Memory B cell (primary cell): ENCODE measurements at regions not wholly inside any gene's neighbourhood (a gene's known extent, or its start where the extent isn't known, plus 50 kb on each side); places are given as distances from the start of the nearest gene placed in this dataset.
A peak's percentile ranks its signal among the peaks of the same experiment; 100 is the strongest.
"Not testable (repeated sequence)": the region's sequence is repeated elsewhere in the genome, so short reads cannot be mapped to it uniquely, and the experiment has no call there.

Experiments used
- ATAC-seq: fragments of 150-1000 bp; cut with Tn5 transposase; 2 replicates; pipeline ENCODE4 v1.10.0; 2021; ENCODE audit warnings: low read depth, mild to moderate bottlenecking, moderate library complexity
- DNase-seq, 2 donors: peaks; one replicate each; pipeline ENCODE4 v3.0.0; 2022; ENCODE audit warnings: low spot score in 2 of 2
- H3K27ac Mint-ChIP-seq: one replicate; pipeline ENCODE4 v1.8.0; 2022; ENCODE audit warnings: mild to moderate bottlenecking, moderate library complexity, mixed read lengths
- H3K27me3 Mint-ChIP-seq: one replicate; pipeline ENCODE4 v1.8.0; 2022; ENCODE audit warnings: mixed read lengths
- H3K36me3 Mint-ChIP-seq: one replicate; pipeline ENCODE4 v1.8.0; 2022; ENCODE audit warnings: mild to moderate bottlenecking, mixed read lengths
- H3K4me1 Mint-ChIP-seq: one replicate; pipeline ENCODE4 v1.8.0; 2022; ENCODE audit warnings: mixed read lengths
- H3K4me3 Mint-ChIP-seq: one replicate; pipeline ENCODE4 v1.8.0; 2022; ENCODE audit warnings: mild to moderate bottlenecking, moderate library complexity, mixed read lengths
- H3K9me3 Mint-ChIP-seq: one replicate; pipeline ENCODE4 v1.8.0; 2022; ENCODE audit warnings: mixed read lengths

GRCh38 chr2:43075054-43075593, 151.3 kb downstream of the ZFP36L2 start:
- H3K36me3 Mint-ChIP-seq = no peaks in the 10 kb centered on the region
- no peak for ATAC-seq
- no peaks in the 10 kb centered on the region for H3K27me3 Mint-ChIP-seq
- no peaks in the 10 kb centered on the region for H3K9me3 Mint-ChIP-seq
- H3K4me3 Mint-ChIP-seq = no peak overlapping the region
- H3K4me1 Mint-ChIP-seq = peaks cover 3% of the 10 kb centered on the region
- DNase-seq = no peak
- H3K27ac Mint-ChIP-seq = no peak overlapping the region

GRCh38 chr2:43074592-43075053, 151.8 kb downstream of the ZFP36L2 start:
- ATAC-seq (no peak), DNase-seq (no peak)
- Mint-ChIP-seq H3K36me3 (no peaks in the 10 kb centered on the region), H3K27ac (no peak overlapping the region), H3K9me3 (no peaks in the 10 kb centered on the region), H3K27me3 (no peaks in the 10 kb centered on the region), H3K4me1 (peaks cover 3% of the 10 kb centered on the region), H3K4me3 (no peak overlapping the region)

DNA sequence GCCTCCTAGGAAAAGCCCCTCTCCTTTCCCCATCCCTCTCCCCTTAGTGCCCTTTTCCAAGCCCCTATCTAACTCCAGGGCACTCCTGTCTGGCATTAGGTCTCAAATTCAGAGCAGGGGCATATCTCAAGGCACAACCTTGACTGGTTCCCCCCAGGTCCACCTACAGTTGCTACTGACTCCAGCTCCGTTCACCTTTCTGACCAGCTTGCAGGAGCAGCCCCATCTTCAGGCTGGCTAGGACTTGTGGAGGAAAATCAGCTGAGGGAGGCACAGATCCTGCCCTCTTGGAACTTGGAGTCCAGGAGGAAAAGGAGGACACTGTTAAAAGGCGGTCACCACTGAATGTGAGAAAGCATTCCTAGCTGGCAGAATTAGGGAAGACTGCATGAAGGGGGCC, 152.4 kb downstream of the ZFP36L2 start:
- DNase-seq = no peak
- Mint-ChIP-seq H3K4me3 (no peak overlapping the region), H3K9me3 (no peaks in the 10 kb centered on the region), H3K36me3 (no peaks in the 10 kb centered on the region), H3K27me3 (no peaks in the 10 kb centered on the region), H3K4me1 (peaks cover 3% of the 10 kb centered on the region), H3K27ac (no peak overlapping the region)
- ATAC-seq = no peak

DNA sequence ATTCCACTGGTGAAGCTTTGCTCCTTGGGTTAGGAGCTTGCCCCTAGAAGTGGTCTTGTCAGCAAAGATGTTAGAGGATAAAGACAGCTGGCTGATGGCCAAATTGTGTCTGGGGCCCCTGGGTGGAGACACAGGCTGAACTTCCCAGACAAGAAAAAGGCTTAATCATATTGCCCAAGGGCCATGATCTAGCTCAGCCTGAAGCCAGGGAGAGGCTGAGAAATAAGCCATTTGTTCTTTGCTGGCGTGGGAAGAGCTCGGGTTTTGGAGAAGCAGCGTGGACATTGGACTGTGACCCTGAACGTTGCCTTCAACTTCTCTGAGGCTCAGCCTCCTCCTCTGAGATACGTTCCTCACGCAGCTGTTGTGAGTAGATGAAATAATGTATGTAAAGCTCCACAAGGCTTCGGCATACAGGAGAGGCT, 153.0 kb downstream of the ZFP36L2 start:
- no peak overlapping the region for H3K4me3 Mint-ChIP-seq
- no peaks in the 10 kb centered on the region for H3K36me3 Mint-ChIP-seq
- H3K27ac Mint-ChIP-seq = no peak overlapping the region
- H3K9me3 Mint-ChIP-seq = no peaks in the 10 kb centered on the region
- no peaks in the 10 kb centered on the region for H3K27me3 Mint-ChIP-seq
- ATAC-seq (no peak), DNase-seq (no peak)
- peaks cover 3% of the 10 kb centered on the region for H3K4me1 Mint-ChIP-seq

DNA sequence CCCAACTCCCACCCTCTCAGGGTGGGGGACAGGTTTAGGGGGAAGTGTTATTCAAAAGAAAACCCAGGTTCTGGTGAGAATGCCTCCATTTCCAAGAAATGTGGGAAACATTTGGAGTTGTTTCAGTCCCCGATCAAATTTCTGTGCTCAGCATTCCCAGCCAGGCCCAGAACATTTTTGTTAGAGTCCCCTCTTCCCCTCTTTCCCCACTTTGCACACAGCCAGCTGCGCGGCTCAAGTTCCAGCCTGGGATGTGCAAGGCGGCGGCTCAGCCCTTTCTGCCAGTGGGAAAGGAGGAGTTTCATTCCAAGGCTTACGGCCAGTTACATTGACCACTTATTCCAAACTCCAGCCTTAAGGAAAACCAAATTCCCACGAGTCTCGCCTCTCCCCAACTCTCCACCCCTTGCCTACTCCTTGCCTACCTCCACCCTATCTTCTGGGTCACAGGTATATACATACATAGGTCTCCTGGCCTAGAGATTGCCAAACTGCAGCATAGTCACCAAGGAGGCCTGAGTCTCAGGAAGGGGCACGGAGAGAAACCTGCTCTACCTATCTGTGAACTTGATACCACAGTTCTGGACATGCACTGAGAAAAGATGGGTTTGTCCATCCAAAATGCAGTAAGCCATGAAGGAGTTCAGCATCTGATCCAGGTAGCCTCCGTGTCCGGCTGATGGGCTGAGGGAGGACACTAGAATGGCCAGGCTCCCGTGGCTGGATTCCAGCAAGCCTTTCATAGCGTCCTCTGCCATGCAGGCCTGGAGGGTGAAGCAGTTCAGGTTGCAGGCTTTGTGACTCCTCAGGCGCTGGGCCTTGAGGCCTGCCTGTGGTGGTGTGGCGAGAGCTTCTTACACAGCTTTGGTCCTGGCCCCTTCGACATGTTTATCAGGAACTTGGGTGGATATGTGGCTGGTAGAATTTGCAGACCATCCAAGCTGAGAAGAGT, 154.5 kb downstream of the ZFP36L2 start:
- no peak for ATAC-seq
- Mint-ChIP-seq H3K36me3 (no peaks in the 10 kb centered on the region), H3K27me3 (no peaks in the 10 kb centered on the region), H3K4me1 (no peaks in the 10 kb centered on the region), H3K4me3 (no peak overlapping the region), H3K27ac (no peak overlapping the region), H3K9me3 (no peaks in the 10 kb centered on the region)
- DNase-seq = no peak

DNA sequence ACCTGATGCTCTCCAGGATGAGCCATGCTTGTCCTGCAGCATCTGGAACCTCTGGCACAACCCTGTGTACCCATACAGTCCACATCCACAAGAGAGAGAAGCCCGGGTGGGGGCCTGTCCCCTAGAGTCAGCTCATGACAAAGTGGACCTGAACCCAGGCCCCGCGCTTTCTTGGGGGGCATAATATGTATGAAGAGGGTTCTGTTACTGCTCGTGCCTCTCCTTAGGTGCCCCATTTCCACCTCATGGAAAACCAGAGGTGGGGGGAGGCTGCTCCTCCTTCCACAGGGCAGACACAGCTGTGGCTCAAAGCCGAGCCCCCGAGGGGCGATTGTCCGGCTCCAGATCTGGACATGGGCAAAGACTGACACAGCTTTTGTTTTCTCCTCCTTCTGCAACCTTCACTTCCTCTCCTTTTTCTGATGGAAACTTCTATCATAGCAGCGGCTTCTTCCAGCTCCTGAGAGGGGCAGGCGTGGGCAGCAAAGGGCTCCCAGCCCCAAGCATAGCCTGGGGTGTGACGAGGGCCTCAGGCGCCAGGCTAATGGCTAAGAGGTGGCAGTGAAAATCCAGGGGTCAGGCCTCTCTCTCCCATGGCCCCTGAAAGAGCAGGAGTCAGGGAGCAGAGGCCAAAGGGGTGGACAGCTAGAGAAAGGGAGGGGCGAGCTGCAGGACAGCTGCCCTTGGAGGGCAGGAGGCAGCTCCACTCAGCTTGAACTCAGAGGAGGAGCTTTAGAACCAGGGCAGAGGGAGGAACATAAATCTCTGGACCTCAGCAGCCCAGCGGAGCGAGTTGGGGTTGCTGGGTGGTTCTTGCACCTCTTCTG, 155.5 kb downstream of the ZFP36L2 start:
- DNase-seq (no peak), ATAC-seq (no peak)
- Mint-ChIP-seq H3K9me3 (no peaks in the 10 kb centered on the region), H3K4me3 (no peak overlapping the region), H3K27me3 (no peaks in the 10 kb centered on the region), H3K27ac (no peak overlapping the region), H3K36me3 (no peaks in the 10 kb centered on the region), H3K4me1 (peaks cover 2% of the 10 kb centered on the region)

DNA sequence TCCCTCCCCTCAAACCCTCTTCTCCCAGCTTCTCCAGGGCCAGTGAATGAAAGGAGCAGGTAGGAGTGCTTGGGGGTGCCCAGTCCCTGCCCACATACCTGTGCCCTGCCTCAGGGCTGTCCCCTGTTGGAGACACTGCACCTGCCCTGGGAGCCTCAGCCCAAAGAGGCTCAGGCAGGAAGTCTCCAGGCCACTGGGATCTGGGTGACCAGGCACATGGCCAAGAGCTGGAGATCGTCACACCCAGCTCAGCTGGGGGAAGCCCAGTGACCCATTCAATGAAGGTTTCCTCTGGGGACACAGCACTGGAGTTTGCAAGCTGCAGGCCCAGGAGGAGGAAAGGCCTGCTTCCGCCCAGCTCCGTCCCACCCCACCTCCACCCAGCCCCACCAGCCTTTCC, 156.4 kb downstream of the ZFP36L2 start:
- no peak overlapping the region for H3K27ac Mint-ChIP-seq
- DNase-seq (no peak), ATAC-seq (no peak)
- H3K4me3 Mint-ChIP-seq = no peak overlapping the region
- no peaks in the 10 kb centered on the region for H3K9me3 Mint-ChIP-seq
- no peaks in the 10 kb centered on the region for H3K27me3 Mint-ChIP-seq
- H3K4me1 Mint-ChIP-seq = peaks cover 5% of the 10 kb centered on the region
- no peaks in the 10 kb centered on the region for H3K36me3 Mint-ChIP-seq

DNA sequence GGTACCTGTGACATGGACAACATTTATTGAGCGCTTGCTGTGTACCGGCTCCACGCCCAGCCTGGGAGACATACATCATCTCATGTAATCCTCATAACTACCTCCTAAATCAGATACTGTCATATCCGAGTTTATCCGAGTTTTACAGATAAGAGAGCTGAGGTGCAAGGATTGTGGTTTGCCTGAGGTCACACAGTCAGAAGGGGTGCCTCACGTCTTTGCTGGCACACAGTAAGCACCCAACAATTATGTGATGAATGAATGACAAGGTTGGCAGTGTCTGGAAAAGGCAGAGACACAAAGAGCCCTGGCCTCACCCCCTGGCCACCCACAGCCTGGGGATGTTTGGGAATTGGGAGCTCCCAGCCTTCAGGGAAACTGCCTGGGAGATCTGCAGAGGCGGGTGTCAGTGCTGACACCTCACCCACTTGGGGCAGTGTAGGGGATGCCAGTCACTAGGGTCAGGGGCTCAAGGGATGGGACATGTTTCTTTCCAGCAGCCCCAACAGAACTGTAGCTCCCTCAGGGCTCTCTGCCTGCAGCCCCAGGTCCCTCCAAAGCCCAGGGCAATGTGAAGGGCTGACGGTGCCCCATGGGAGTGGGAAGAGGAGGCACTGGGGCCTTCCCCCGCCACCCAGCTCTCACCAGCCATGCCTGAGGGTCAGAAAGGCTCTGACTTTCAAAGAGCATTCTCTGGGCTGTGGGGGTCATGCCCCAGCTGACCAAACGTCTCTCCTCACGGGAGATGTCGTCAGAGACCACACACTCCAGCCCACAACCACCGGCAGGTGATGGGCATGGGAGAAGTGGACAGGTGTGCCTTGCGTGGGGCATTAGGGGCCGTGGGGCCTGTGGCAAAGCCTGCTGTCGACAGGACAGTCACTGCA, 157.5 kb downstream of the ZFP36L2 start:
- Mint-ChIP-seq H3K4me3 (no peak overlapping the region), H3K4me1 (peaks cover 5% of the 10 kb centered on the region), H3K36me3 (no peaks in the 10 kb centered on the region), H3K27me3 (no peaks in the 10 kb centered on the region), H3K27ac (no peak overlapping the region), H3K9me3 (no peaks in the 10 kb centered on the region)
- ATAC-seq (no peak), DNase-seq (no peak)

DNA sequence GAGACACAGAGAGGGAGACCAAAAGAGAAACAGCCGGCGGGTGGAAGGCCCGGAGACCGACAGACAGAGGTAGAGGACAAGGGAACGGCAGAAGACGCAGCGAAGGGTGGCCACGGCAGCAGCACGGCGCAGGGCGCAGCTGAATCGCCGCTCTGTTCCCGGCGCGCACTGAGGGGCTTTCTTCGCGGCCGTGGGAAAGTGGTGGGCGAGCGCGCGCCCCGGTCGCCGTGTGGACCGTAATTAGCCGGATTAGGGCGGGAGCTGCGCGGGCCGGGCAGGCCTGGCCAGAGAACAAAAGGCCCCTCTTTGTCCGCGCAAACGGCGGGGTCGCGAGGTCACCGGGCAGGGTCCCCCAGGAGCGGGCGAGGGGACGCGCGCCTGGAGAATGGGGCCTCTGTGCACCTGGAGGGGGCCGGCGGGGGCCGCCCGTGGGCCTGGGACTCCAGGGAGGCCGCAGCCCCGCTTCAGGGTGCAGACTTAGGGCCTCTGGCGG, 158.3 kb downstream of the ZFP36L2 start:
- ATAC-seq (no peak), DNase-seq (no peak)
- Mint-ChIP-seq H3K4me3 (no peak overlapping the region), H3K27me3 (no peaks in the 10 kb centered on the region), H3K4me1 (peaks cover 5% of the 10 kb centered on the region), H3K9me3 (no peaks in the 10 kb centered on the region), H3K27ac (peak overlapping the region; percentile 3), H3K36me3 (no peaks in the 10 kb centered on the region)

- H3K4me3 Mint-ChIP-seq = no peak overlapping the region
- H3K4me1 Mint-ChIP-seq = peaks cover 5% of the 10 kb centered on the region
- no peaks in the 10 kb centered on the region for H3K36me3 Mint-ChIP-seq
These were observed 159.0 kb downstream of the ZFP36L2 start for GRCh38 chr2:43067254-43068040.

GRCh38 chr2:43066541-43067253, 159.7 kb downstream of the ZFP36L2 start:
- H3K36me3 Mint-ChIP-seq, H3K27ac Mint-ChIP-seq, H3K27me3 Mint-ChIP-seq, H3K9me3 Mint-ChIP-seq, ATAC-seq, DNase-seq, H3K4me3 Mint-ChIP-seq, H3K4me1 Mint-ChIP-seq: not testable (repeated sequence)

More at GRCh38 chr2:43067254-43068040, 159.0 kb downstream of the ZFP36L2 start:
- Mint-ChIP-seq H3K27me3 (no peaks in the 10 kb centered on the region), H3K9me3 (no peaks in the 10 kb centered on the region), H3K27ac (peak overlapping the region; percentile 3)
- no peak for ATAC-seq
- DNase-seq = no peak

GRCh38 chr2:43065871-43066270, 160.5 kb downstream of the ZFP36L2 start:
- no peak for DNase-seq
- Mint-ChIP-seq H3K36me3 (peaks cover 3% of the 10 kb centered on the region), H3K4me3 (no peak overlapping the region), H3K27me3 (no peaks in the 10 kb centered on the region), H3K9me3 (peaks cover 4% of the 10 kb centered on the region), H3K4me1 (peaks cover 5% of the 10 kb centered on the region), H3K27ac (no peak overlapping the region)
- no peak for ATAC-seq
